ENCODE measurements at regions not wholly inside any gene's neighbourhood (a gene's known extent, or its start where the extent isn't known, plus 50 kb on each side); places are given as distances from the start of the nearest gene placed in this dataset.

DNA sequence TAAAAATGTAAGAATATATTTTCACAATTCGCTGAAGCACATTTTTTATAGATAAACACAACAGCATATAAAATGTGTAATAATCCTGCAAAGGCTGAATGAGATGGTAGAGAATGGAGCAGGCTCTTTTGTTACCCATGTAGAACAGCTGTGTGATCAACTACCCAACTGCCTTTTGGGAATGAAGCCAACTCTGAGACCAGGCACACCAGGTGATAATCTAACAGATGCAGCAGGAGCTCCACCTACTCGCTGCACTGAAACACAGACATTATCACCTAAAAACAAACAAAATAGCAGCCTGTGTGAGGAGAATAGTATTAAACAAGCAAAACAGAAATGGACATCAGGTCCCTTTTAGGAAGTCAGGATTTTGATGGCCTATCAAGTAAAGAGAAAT, 183.3 kb downstream of the CCDC59 start:
- DNase-seq (ENCODE audit: low read depth in 2 of 3, low spot score in 1 of 3) = no peak

DNA sequence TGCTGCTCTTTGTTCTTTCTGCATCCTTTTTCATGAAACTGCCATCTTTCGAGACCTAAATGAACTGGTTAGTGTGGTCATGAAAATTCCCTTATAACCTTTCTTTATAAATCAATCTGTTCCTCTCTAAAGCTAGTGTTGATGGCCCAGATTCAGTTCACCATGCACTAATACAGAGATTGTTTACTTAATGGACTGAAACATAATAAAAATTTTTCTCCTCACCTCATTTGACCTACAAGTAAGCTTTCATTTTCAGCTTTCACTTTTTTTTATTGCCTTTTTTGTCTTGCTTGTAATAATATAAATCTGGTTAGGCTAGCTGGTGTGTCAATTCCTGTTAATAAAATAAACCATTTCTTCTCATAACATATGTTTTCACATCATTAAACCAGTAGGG, 183.8 kb downstream of the CCDC59 start:
- no peak for DNase-seq (ENCODE audit: low read depth in 2 of 3, low spot score in 1 of 3)

- DNase-seq (ENCODE audit: low read depth in 2 of 3, low spot score in 1 of 3) = no peak
Observed at GRCh38 chr12:82149045-82149444, 209.1 kb downstream of the CCDC59 start.

DNA sequence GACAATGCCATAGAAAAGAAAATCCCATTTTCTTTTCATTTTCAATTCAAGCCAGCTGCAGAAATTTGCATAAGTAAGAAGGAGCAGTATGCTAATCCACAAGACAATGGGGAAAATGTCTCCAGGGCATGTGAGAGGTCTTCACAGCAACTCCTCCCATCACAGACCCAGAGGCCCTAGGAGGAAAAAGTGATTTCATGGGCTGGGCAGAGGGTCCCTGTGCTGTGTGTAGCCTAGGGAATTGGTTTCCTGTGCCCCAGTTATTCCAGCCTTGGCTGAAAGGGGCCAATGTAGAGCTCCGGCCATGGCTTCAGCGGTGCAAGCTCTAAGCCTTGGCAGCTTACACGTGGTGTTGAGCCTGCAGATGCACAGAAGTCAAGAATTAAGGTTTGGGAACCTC, 211.4 kb downstream of the CCDC59 start:
- no peak for DNase-seq (ENCODE audit: low read depth in 2 of 3, low spot score in 1 of 3)

- DNase-seq (ENCODE audit: low read depth in 2 of 3, low spot score in 1 of 3) = no peak
Observed at GRCh38 chr12:82144505-82144904, 213.7 kb downstream of the CCDC59 start.

DNA sequence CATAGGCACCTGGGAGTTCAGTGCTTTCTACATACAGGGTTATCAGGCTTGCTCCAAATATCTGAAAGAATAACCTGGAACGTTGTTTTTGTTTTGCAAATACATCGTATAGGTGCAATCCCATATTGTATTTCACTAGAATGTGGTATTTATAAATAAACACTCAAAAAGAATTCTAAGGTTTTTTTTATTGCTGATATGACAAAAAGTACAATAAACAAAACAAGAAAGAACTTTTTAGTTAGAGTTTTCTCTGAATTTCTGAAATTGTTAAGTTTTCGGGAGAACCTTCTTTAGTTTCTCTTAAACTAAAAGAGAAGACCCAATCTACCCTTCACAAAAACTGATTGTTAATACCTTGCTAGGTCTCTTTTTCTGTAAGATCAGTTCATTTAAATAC, 225.8 kb downstream of the CCDC59 start:
- DNase-seq (ENCODE audit: low read depth in 2 of 3, low spot score in 1 of 3) = no peak

DNA sequence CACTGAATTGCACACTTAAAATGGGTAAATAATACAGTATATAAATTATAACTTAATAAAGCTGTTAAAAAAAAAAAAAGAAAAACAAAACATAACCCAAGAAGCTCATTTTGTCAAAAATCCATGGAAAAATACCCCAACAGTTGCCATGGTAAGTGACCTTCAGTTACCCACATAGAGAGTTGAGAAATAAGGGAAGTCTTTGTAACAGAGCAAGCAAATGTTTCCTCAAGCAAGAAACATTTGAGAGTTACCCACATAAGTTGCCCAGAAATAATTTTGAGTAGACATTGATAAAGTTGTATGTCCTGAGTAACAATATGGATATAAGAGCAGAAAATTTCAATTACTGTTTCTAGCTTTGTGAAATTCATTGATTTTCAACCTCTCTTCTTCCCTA, 227.4 kb downstream of the CCDC59 start:
- no peak for DNase-seq (ENCODE audit: low read depth in 2 of 3, low spot score in 1 of 3)

DNA sequence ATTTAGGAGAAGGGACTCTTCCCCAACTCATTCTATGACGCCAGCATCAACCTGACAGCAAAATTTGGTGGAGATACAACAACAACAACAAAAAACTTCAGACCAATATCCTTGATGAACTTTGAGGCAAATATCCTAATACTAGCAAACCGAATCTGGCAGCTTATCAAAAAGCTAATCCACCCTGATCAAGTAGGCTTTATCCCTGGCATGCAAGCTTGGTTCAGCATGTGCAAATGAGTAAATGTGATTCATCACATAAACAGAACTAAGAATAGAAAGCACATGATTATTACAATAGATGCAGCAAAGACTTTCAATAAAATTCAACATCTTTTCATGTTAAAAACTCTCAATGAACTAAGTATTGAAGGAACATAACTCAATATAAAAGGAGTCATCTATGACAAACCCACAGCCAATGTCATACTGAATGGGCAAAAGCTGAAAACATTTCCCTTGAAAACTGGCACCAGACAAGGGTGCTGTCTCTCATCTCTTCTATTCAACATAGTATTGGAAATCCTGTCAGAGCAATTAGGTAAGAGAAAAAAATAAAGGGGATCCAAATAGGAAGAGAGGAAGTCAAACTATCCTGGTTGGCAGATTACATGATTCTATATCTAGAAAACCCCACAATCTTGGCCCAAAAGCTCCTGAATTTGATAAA, 233.3 kb downstream of the CCDC59 start:
- DNase-seq (ENCODE audit: low read depth in 2 of 3, low spot score in 1 of 3) = no peak

GRCh38 chr12:82121545-82121944, 236.6 kb downstream of the CCDC59 start:
- no peak for DNase-seq (ENCODE audit: low read depth in 2 of 3, low spot score in 1 of 3)

GRCh38 chr12:82120901-82121300, 237.3 kb downstream of the CCDC59 start:
- DNase-seq (ENCODE audit: low read depth in 2 of 3, low spot score in 1 of 3) = no peak

- DNase-seq (ENCODE audit: low read depth in 2 of 3, low spot score in 1 of 3) = no peak
Observed at GRCh38 chr12:82109243-82109642, 248.9 kb downstream of the CCDC59 start.

GRCh38 chr12:82108615-82109014, 249.6 kb downstream of the CCDC59 start:
- DNase-seq (ENCODE audit: low read depth in 2 of 3, low spot score in 1 of 3) = no peak

- DNase-seq (ENCODE audit: low read depth in 2 of 3, low spot score in 1 of 3) = no peak
Observed at GRCh38 chr12:82099216-82099615, 259.0 kb downstream of the CCDC59 start.

- DNase-seq (ENCODE audit: low read depth in 2 of 3, low spot score in 1 of 3) = no peak
Observed at GRCh38 chr12:82097877-82098276, 260.3 kb downstream of the CCDC59 start.

DNA sequence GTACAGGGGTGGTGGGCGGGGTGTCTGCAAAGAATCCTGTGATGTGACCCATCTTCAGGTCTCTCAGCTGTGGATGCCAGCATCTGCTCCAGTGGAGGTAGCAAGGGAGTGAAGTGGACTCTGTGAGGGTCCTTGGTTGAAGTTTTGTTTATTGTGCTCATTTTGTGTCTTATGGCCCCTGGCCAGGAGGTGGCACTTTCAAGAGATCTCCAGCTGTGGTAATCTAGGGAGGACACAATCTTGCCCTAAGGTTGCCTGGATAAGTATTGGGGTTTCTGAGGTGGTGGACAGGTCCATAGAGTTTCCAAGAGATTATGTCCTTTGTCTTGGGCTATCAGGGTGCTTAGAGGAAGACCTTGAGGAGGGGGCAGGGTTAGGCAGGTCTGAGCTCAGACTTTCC, 260.7 kb downstream of the CCDC59 start:
- DNase-seq (ENCODE audit: low read depth in 2 of 3, low spot score in 1 of 3) = no peak

- DNase-seq (ENCODE audit: low read depth in 2 of 3, low spot score in 1 of 3) = no peak
Observed at GRCh38 chr12:82090165-82090564, 268.0 kb downstream of the CCDC59 start.

DNA sequence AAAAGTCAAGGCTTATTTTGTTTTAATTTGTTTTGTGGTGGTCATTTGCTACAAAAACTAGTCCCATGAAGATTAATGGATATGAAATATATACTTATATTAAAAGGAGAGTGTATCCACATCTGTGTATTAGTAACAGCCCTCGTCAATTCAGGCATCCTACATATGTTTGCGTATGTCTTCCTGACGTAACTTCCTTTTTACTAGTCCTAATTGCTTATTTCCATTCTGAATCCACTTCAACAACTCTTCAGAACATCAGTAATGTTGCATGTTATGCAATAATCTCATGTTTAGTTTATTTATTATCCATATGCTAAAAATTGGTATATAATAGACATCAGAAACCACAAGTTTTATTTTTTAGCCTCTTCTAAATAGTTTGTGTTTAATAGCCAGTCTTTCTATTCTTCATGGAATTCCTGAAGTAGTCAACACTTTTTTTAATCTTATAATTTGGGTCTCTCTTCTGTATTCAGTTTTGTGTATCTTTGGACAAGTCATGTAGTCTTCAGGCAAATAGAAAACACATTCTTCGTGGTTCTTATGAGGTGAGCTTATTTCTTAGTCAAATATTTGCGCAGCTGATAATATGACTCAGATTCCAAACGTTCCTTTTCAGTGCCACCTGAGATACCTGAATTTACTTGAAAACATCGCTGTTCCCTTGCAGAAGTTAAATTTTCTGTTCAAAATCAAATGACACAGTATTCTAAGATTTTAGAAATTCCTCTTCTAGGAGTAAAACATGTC, 268.6 kb downstream of the CCDC59 start:
- no peak for DNase-seq (ENCODE audit: low read depth in 2 of 3, low spot score in 1 of 3)

DNA sequence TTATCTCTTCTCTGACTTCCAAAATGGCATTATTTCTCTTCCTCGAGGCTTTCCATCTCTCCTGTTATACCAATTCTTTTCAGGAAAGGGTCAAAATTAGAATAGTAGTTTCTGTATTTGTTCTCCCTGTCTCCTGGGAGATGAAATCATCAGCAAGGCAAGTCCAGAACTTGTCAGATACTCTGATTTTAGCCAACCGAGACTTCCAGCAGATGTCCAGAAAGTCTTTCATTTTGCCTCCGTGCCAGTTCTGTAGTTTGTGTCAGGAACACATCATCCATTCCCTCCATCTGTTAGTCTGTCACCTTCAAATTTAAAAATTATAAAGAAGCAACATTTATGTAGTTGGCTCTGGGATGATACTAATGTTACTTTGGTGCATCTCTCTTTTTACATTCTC, 275.7 kb downstream of the CCDC59 start:
- DNase-seq (ENCODE audit: low read depth in 2 of 3, low spot score in 1 of 3) = no peak

DNA sequence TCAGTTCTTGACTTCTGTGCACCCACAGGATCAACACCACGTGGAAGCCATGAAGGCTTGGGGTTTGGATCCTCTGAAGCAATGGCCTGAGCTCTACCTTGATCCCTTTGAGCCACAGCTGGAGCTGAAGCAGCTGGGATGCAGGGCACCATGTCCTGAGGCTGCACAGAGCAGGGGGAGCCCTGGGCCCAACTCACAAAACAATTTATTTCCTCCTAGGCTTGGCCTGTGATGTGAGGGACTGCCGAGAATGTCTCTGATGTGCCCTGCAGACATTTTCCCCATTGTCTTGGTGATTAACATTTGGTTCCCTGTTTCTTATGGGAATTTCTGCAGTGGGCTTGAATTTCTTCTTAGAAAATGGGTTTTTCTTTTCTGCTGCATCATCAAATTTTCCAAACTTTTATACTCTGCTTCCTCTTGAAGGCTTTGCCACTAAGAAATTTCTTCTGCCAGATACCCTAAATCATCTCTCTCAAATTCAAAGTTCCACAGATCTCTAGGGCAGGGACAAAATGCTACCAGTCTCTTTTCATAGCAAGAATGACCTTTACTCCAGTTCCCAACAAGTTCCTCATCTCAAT, 288.2 kb downstream of the CCDC59 start:
- DNase-seq (ENCODE audit: low read depth in 2 of 3, low spot score in 1 of 3) = no peak

GRCh38 chr12:82058197-82058596, 299.0 kb upstream of the PPFIA2 start:
- no peak for DNase-seq (ENCODE audit: low read depth in 2 of 3, low spot score in 1 of 3)

GRCh38 chr12:82057770-82058169, 298.6 kb upstream of the PPFIA2 start:
- DNase-seq (ENCODE audit: low read depth in 2 of 3, low spot score in 1 of 3) = no peak

DNA sequence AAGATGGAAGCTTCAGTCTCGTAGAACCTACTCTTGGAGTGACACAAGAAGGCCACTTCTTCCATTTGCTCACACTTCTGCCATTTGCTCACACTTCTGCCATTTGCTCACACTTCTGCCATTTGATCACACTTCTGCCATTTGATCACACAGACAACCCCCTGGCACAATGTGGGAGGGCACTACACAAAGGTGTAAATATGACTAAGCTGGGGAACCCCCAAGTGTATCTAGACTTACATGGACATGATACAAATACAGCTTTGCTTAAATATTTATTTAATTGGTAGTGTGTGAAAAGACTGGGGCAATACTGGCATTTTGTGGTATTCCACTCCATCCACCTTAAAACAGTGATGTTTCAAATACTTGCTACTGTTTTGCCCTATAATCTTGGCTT, 296.2 kb upstream of the PPFIA2 start:
- no peak for DNase-seq (ENCODE audit: low read depth in 2 of 3, low spot score in 1 of 3)

DNA sequence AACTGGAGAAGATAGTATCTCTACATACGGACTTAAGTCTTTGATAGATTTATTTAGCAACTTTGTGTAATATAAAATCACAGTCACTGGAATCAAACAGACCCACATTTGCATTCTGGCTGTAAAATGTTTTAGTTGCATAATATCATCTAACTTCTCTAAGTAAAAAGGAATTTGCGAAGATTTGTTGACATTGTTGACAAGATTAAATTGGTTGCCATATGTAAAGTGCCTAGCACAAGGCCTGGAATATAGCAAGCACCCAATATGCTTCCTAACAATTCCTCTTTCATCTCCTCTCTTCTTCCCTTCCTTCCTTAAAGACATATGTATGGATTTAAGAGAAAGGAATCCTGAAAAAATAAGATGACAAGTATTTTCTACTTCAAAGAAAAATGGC, 295.4 kb upstream of the PPFIA2 start:
- DNase-seq (ENCODE audit: low read depth in 2 of 3, low spot score in 1 of 3) = no peak
